NCI-H1694 (cell line): ENCODE measurements at regions not wholly inside any gene's neighbourhood (a gene's known extent, or its start where the extent isn't known, plus 50 kb on each side); places are given as distances from the start of the nearest gene placed in this dataset.
A peak's percentile ranks its signal among the peaks of the same experiment; 100 is the strongest.

ENCODE experiments used
- DNase-seq: peaks from one replicate; lab custom pipeline; 2025; lab: John Stamatoyannopoulos, UW

GRCh38 chr2:219902891-219903552 is 275.6 kb downstream of the SLC4A3 start:
- no peak for DNase-seq

GRCh38 chr2:219905640-219906039 is 278.2 kb downstream of the SLC4A3 start:
- no peak for DNase-seq

- no peak for DNase-seq
These were observed 278.9 kb downstream of the SLC4A3 start for GRCh38 chr2:219906114-219907010.

GRCh38 chr2:219907011-219907365 is 279.6 kb downstream of the SLC4A3 start:
- DNase-seq = no peak

- DNase-seq = no peak
These were observed 281.1 kb downstream of the SLC4A3 start for GRCh38 chr2:219908538-219908937.

- no peak for DNase-seq
These were observed 284.1 kb downstream of the SLC4A3 start for GRCh38 chr2:219911541-219911940.

GRCh38 chr2:219912491-219912921 is 285.1 kb downstream of the SLC4A3 start:
- no peak for DNase-seq

GRCh38 chr2:219914577-219914976 is 287.1 kb downstream of the SLC4A3 start:
- DNase-seq = no peak

GRCh38 chr2:219916281-219916680 is 288.9 kb downstream of the SLC4A3 start:
- DNase-seq = no peak

GRCh38 chr2:219916726-219917440 is 289.5 kb downstream of the SLC4A3 start:
- DNase-seq = no peak

- DNase-seq = no peak
These were observed 290.8 kb downstream of the SLC4A3 start for GRCh38 chr2:219918254-219918653.

GRCh38 chr2:219918944-219919343 is 291.5 kb downstream of the SLC4A3 start:
- no peak for DNase-seq

GRCh38 chr2:219919506-219919905 is 292.1 kb downstream of the SLC4A3 start:
- no peak for DNase-seq

- DNase-seq = no peak
These were observed 302.4 kb downstream of the SLC4A3 start for GRCh38 chr2:219929835-219930234.

GRCh38 chr2:219939647-219940046 is 312.2 kb downstream of the SLC4A3 start:
- no peak for DNase-seq

- peak; percentile 64 for DNase-seq
These were observed 317.4 kb downstream of the SLC4A3 start for GRCh38 chr2:219944866-219945265.

- DNase-seq = no peak
These were observed 318.6 kb downstream of the SLC4A3 start for GRCh38 chr2:219946021-219946420.

- DNase-seq = no peak
These were observed 319.1 kb downstream of the SLC4A3 start for GRCh38 chr2:219946529-219946928.

- DNase-seq = no peak
These were observed 320.1 kb downstream of the SLC4A3 start for GRCh38 chr2:219947575-219947974.

- no peak for DNase-seq
These were observed 321.6 kb downstream of the SLC4A3 start for GRCh38 chr2:219949053-219949452.

- DNase-seq = peak; percentile 14
These were observed 323.7 kb downstream of the SLC4A3 start for GRCh38 chr2:219951099-219951498.

- no peak for DNase-seq
These were observed 326.9 kb downstream of the SLC4A3 start for GRCh38 chr2:219954331-219954730.

GRCh38 chr2:219957820-219958219 is 330.4 kb downstream of the SLC4A3 start:
- no peak for DNase-seq
